Upper lobe of left lung (tissue), 4 donors: ENCODE measurements at regions not wholly inside any gene's neighbourhood (a gene's known extent, or its start where the extent isn't known, plus 50 kb on each side); places are given as distances from the start of the nearest gene placed in this dataset.
"Not testable (repeated sequence)": the region's sequence is repeated elsewhere in the genome, so short reads cannot be mapped to it uniquely, and the experiment has no call there.

Source experiments
- CTCF ChIP-seq, 6 experiments: fragments of 450-650 bp in 4 of 6; fragments of 200-600 bp in 2 of 6; sonication (generic) in 2 of 6; IDR thresholded peaks; one replicate each; pipeline ENCODE4 v1.5.1; 2016 to 2019; ENCODE audit warnings: antibody characterized with exemption in 6 of 6
- POLR2A ChIP-seq, 4 donors: fragments of 450-650 bp; IDR thresholded peaks; one replicate each; pipeline ENCODE4 v1.5.1; 2016 to 2017; ENCODE audit warnings: antibody characterized with exemption in 4 of 4, mild to moderate bottlenecking in 2 of 4

GRCh38 chr3:193926071-193926470 lies 209.9 kb upstream of the HES1 start:
- not testable (repeated sequence) for TF ChIP-seq CTCF, POLR2A (IDR thresholded peaks at IDR 0.05)
